SK-N-SH treated with all-trans-retinoic acid at 6 μM for 48 hours (cell line): ENCODE measurements at regions not wholly inside any gene's neighbourhood (a gene's known extent, or its start where the extent isn't known, plus 50 kb on each side); places are given as distances from the start of the nearest gene placed in this dataset.

Source experiments
- PATZ1 ChIP-seq: fragments of 250-450 bp; sonication (Bioruptor Pico); IDR thresholded peaks from 2 replicates; pipeline ENCODE4 v1.8.0; 2020; ENCODE audit warnings: mild to moderate bottlenecking, moderate library complexity, borderline replicate concordance
- ZFP3 ChIP-seq: fragments of 250-450 bp; sonication (Bioruptor Pico); IDR thresholded peaks from 2 replicates; pipeline ENCODE4 v1.5.0; 2020; ENCODE audit warnings: mild to moderate bottlenecking, moderate library complexity
- ZNF8 ChIP-seq: fragments of 450-650 bp; formaldehyde crosslinking; IDR thresholded peaks from 2 replicates; pipeline ENCODE4 v1.5.0; 2020; ENCODE audit warnings: mild to moderate bottlenecking, moderate library complexity

DNA sequence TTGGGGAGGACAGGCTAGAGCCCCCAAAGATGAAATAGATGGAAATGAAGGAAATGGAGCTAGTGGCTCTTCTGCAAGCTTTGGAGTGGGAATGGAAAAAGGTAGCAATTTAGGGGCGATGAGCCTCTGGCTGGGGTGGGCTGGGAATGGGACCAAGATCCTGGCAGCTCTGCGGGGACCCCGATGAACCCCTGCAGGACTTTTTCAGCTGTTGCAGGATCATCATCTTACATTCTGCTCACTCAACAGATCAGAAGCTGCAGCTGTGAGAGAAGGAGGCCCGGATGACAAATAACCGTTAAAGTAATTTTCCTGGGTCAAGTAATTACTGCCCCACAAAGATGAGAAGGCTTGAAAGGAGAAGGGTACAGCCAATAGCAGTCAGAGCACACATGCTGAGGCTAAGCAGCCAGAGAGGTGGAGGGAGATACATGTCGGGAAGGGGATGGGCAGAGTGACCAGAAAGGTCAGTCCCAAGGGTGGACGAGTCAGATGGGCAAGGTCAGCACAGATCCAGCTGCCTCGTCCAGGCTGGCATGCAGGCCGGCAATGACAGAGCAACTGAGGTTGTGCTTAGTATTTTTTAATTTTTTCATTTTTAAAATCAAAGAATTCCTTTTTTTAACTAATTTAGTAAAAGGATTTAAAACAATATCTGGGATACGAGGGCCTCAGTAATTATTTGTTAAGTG lies 245.0 kb upstream of the RAB6C start:
- TF ChIP-seq ZNF8 (CRISPR knock-in tag) (no peak), PATZ1 (no peak), ZFP3 (CRISPR knock-in tag) (no peak)
